PC-9 (cell line): ENCODE measurements at regions not wholly inside any gene's neighbourhood (a gene's known extent, or its start where the extent isn't known, plus 50 kb on each side); places are given as distances from the start of the nearest gene placed in this dataset.

Source experiments
- BruUV-seq: library from RNA; stranded (reverse); fragments of 400-500 nt; replicated peaks from 2 replicates; lab custom pipeline; 2021; lab: Mats Ljungman, UMichigan
- CTCF ChIA-PET: fragments of 300-600 bp; sonication (Branson Sonifier 250); formaldehyde crosslinking; loops from one replicate; lab custom pipeline; 2022; ENCODE audit warnings: antibody characterized with exemption; lab: Charles Lee
- POLR2A ChIA-PET: fragments of 300-600 bp; sonication (Branson Sonifier 250); formaldehyde crosslinking; loops from one replicate; lab custom pipeline; 2022; ENCODE audit warnings: antibody characterized with exemption; ENCODE audit not compliant: unreplicated experiment; lab: Charles Lee
- DNase-seq, 2 experiments: peaks; one replicate each; pipeline versions ENCODE4 v3.0.0 to v3.0.0-alpha.2; 2015 to 2022; ENCODE audit warnings: mixed read lengths in 1 of 2
- H2AFZ ChIP-seq: fragments of 200-600 bp; sonication (generic); 2 replicates; pipeline ENCODE4 v1.8.1; 2017; ENCODE audit warnings: antibody characterized with exemption
- H3F3A ChIP-seq: fragments of 200-600 bp; sonication (generic); 2 replicates; pipeline ENCODE4 v1.8.1; 2017; ENCODE audit warnings: antibody characterized with exemption, mild to moderate bottlenecking, low read depth; ENCODE audit not compliant: insufficient read depth
- H3K27ac ChIP-seq: fragments of 200-600 bp; sonication (generic); 2 replicates; pipeline ENCODE4 v1.6.1; 2016; ENCODE audit warnings: mixed run types
- H3K27me3 ChIP-seq: fragments of 200-600 bp; sonication (generic); 2 replicates; pipeline ENCODE4 v1.6.1; 2016; ENCODE audit warnings: low read depth, mixed run types; ENCODE audit not compliant: insufficient read depth
- H3K36me3 ChIP-seq: fragments of 200-600 bp; sonication (generic); 2 replicates; pipeline ENCODE4 v1.6.1; 2016; ENCODE audit warnings: low read depth, mixed run types
- H3K4me1 ChIP-seq: fragments of 200-600 bp; sonication (generic); replicated peaks from 2 replicates; pipeline ENCODE4 v1.6.1; 2016; ENCODE audit warnings: mixed run types; ENCODE audit not compliant: insufficient read depth
- H3K4me2 ChIP-seq: fragments of 200-600 bp; sonication (generic); 2 replicates; pipeline ENCODE4 v1.6.1; 2017; ENCODE audit warnings: mixed run types
- H3K4me3 ChIP-seq: fragments of 200-600 bp; sonication (generic); 2 replicates; pipeline ENCODE4 v1.6.1; 2016; ENCODE audit warnings: mixed run types
- H3K79me2 ChIP-seq: fragments of 200-600 bp; sonication (generic); 2 replicates; pipeline ENCODE4 v1.6.1; 2017; ENCODE audit warnings: low read depth, mixed run types
- H3K9me2 ChIP-seq: fragments of 200-600 bp; sonication (generic); 2 replicates; pipeline ENCODE4 v1.8.1; 2017; ENCODE audit warnings: mild to moderate bottlenecking; ENCODE audit not compliant: insufficient read depth
- H3K9me3 ChIP-seq: fragments of 200-600 bp; sonication (generic); 2 replicates; pipeline ENCODE4 v1.8.1; 2016; ENCODE audit warnings: low read depth; ENCODE audit not compliant: insufficient read depth
- H4K20me1 ChIP-seq: fragments of 200-600 bp; sonication (generic); 2 replicates; pipeline ENCODE4 v1.8.1; 2017; ENCODE audit not compliant: insufficient read depth
- CTCF ChIP-seq: fragments of 200-600 bp; sonication (generic); conservative IDR thresholded peaks from 2 replicates; pipeline ENCODE4 v1.6.1; 2017; ENCODE audit warnings: mixed run types, antibody characterized with exemption, mild to moderate bottlenecking, moderate library complexity
- EZH2 ChIP-seq: fragments of 200-600 bp; sonication (generic); IDR thresholded peaks from 2 replicates; pipeline ENCODE4 v1.8.0; 2017; ENCODE audit warnings: antibody characterized with exemption, low read depth
- intact Hi-C: fragments of 100-400 bp; cut with micrococcal nuclease; formaldehyde crosslinking; loops from one replicate; pipeline ENCODE4 v1.10.0; 2022; ENCODE audit not compliant: unreplicated experiment

- DNase-seq = no peak
- ChIA-PET POLR2A (no interaction called here), CTCF (no interaction called here)
- Histone ChIP-seq H4K20me1 (no peaks in the 10 kb centered on the region), H3K79me2 (no peaks in the 10 kb centered on the region), H3K4me3 (no peak overlapping the region), H3K9me3 (no peaks in the 10 kb centered on the region), H3K27me3 (peaks cover 30% of the 10 kb centered on the region; the same call in 1 of the 2 replicates), H3K9me2 (no peaks in the 10 kb centered on the region), H3K4me1 (no peaks in the 10 kb centered on the region), H3F3A (no peaks in the 10 kb centered on the region), H3K4me2 (no peak overlapping the region), H3K27ac (no peak overlapping the region), H3K36me3 (no peaks in the 10 kb centered on the region), H2AFZ (no peak overlapping the region)
- intact Hi-C loops = no loop called here
- BruUV-seq = no TSS peak
- no peak for TF ChIP-seq CTCF
- TF ChIP-seq EZH2 = no peak
These were observed 255.1 kb downstream of the NPHP4 start for GRCh38 chr1:5737081-5737480.

GRCh38 chr1:5734996-5735395 lies 257.2 kb downstream of the NPHP4 start:
- Histone ChIP-seq H3K4me1 (no peaks in the 10 kb centered on the region), H4K20me1 (no peaks in the 10 kb centered on the region), H3K9me2 (no peaks in the 10 kb centered on the region), H3K27ac (no peak overlapping the region), H2AFZ (no peak overlapping the region), H3K4me2 (no peak overlapping the region), H3K79me2 (no peaks in the 10 kb centered on the region), H3F3A (no peaks in the 10 kb centered on the region), H3K27me3 (peaks cover 42% of the 10 kb centered on the region), H3K36me3 (no peaks in the 10 kb centered on the region), H3K4me3 (no peak overlapping the region), H3K9me3 (no peaks in the 10 kb centered on the region)
- intact Hi-C loops = no loop called here
- TF ChIP-seq CTCF (no peak), EZH2 (no peak)
- ChIA-PET CTCF (no interaction called here), POLR2A (no interaction called here)
- DNase-seq = no peak
- BruUV-seq = no TSS peak

GRCh38 chr1:5734414-5734813 lies 257.8 kb downstream of the NPHP4 start:
- ChIA-PET POLR2A (no interaction called here), CTCF (no interaction called here)

More at GRCh38 chr1:5734414-5734813, 257.8 kb downstream of the NPHP4 start:
- Histone ChIP-seq H2AFZ (no peak overlapping the region), H3K27me3 (peaks cover 48% of the 10 kb centered on the region), H3K79me2 (no peaks in the 10 kb centered on the region), H3K4me1 (no peaks in the 10 kb centered on the region), H3K9me2 (no peaks in the 10 kb centered on the region), H3F3A (no peaks in the 10 kb centered on the region), H3K9me3 (no peaks in the 10 kb centered on the region), H3K4me2 (no peak overlapping the region), H4K20me1 (no peaks in the 10 kb centered on the region), H3K27ac (no peak overlapping the region), H3K4me3 (no peak overlapping the region), H3K36me3 (no peaks in the 10 kb centered on the region)
- TF ChIP-seq EZH2 (no peak), CTCF (no peak)
- no TSS peak for BruUV-seq
- intact Hi-C loops = no loop called here
- no peak for DNase-seq
